GM19463 (cell line): ENCODE measurements at regions not wholly inside any gene's neighbourhood (a gene's known extent, or its start where the extent isn't known, plus 50 kb on each side); places are given as distances from the start of the nearest gene placed in this dataset.

Experiments
- ATAC-seq: cut with Tn5 transposase; IDR thresholded peaks from one replicate; pipeline ENCODE4 v1.9.1; 2021; ENCODE audit warnings: mild to moderate bottlenecking, moderate library complexity; ENCODE audit not compliant: unreplicated experiment

- no peak for ATAC-seq
These were observed 806.2 kb upstream of the RAG2 start for GRCh38 chr11:37404231-37404630.

GRCh38 chr11:37402663-37403062 is 804.6 kb upstream of the RAG2 start:
- ATAC-seq = no peak

GRCh38 chr11:37394236-37394870 is 796.3 kb upstream of the RAG2 start:
- no peak for ATAC-seq

GRCh38 chr11:37391615-37392014 is 793.6 kb upstream of the RAG2 start:
- no peak for ATAC-seq

- ATAC-seq = no peak
These were observed 792.6 kb upstream of the RAG2 start for GRCh38 chr11:37390576-37391083.

- ATAC-seq = no peak
These were observed 780.9 kb upstream of the RAG2 start for GRCh38 chr11:37378958-37379357.

GRCh38 chr11:37372667-37373066 is 774.6 kb upstream of the RAG2 start:
- no peak for ATAC-seq

GRCh38 chr11:37371346-37371970 is 773.4 kb upstream of the RAG2 start:
- no peak for ATAC-seq

GRCh38 chr11:37370817-37371216 is 772.8 kb upstream of the RAG2 start:
- no peak for ATAC-seq

- no peak for ATAC-seq
These were observed 766.3 kb upstream of the RAG2 start for GRCh38 chr11:37364246-37364839.

GRCh38 chr11:37353192-37353591 is 755.2 kb upstream of the RAG2 start:
- no peak for ATAC-seq

- ATAC-seq = no peak
These were observed 754.4 kb upstream of the RAG2 start for GRCh38 chr11:37352485-37352884.

GRCh38 chr11:37343290-37343689 is 745.3 kb upstream of the RAG2 start:
- ATAC-seq = no peak

- ATAC-seq = no peak
These were observed 738.4 kb upstream of the RAG2 start for GRCh38 chr11:37336401-37336800.

- no peak for ATAC-seq
These were observed 735.3 kb upstream of the RAG2 start for GRCh38 chr11:37333345-37333744.

GRCh38 chr11:37323843-37324242 is 725.8 kb upstream of the RAG2 start:
- no peak for ATAC-seq

GRCh38 chr11:37322333-37323194 is 724.5 kb upstream of the RAG2 start:
- ATAC-seq = no peak

- ATAC-seq = no peak
These were observed 722.9 kb upstream of the RAG2 start for GRCh38 chr11:37320921-37321320.

GRCh38 chr11:37317803-37318202 is 719.8 kb upstream of the RAG2 start:
- no peak for ATAC-seq

- ATAC-seq = no peak
These were observed 715.2 kb upstream of the RAG2 start for GRCh38 chr11:37313266-37313665.

GRCh38 chr11:37306563-37306962 is 708.5 kb upstream of the RAG2 start:
- no peak for ATAC-seq
